WTC11 (cell line): ENCODE measurements at regions not wholly inside any gene's neighbourhood (a gene's known extent, or its start where the extent isn't known, plus 50 kb on each side); places are given as distances from the start of the nearest gene placed in this dataset.

Experiments
- CTCF ChIP-seq: fragments of 200-600 bp; IDR thresholded peaks from 2 replicates; pipeline ENCODE4 v1.8.0; 2022; ENCODE audit warnings: antibody characterized with exemption
- EMX1 ChIP-seq: fragments of 250-450 bp; sonication (Bioruptor Pico); IDR thresholded peaks from 2 replicates; pipeline ENCODE4 v1.8.0; 2021; ENCODE audit warnings: mild to moderate bottlenecking
- ESRRA ChIP-seq: sonication (generic); formaldehyde crosslinking; IDR thresholded peaks from 2 replicates; pipeline ENCODE4 v1.8.1; 2022; ENCODE audit warnings: mild to moderate bottlenecking, missing genetic modification reagents, borderline replicate concordance
- IRF2 ChIP-seq: sonication (generic); formaldehyde crosslinking; IDR thresholded peaks from 2 replicates; pipeline ENCODE4 v1.8.0; 2022; ENCODE audit warnings: low read depth, missing genetic modification reagents, borderline replicate concordance
- JAZF1 ChIP-seq: fragments of 250-450 bp; sonication (Bioruptor Pico); IDR thresholded peaks from 2 replicates; pipeline ENCODE4 v1.9.0; 2021; ENCODE audit warnings: moderate library complexity, mild to moderate bottlenecking, inconsistent platforms
- KAT7 ChIP-seq: sonication (generic); formaldehyde crosslinking; IDR thresholded peaks from 2 replicates; pipeline ENCODE4 v1.8.1; 2023; ENCODE audit warnings: missing genetic modification reagents, mild to moderate bottlenecking, borderline replicate concordance
- MXD4 ChIP-seq: fragments of 250-450 bp; sonication (Bioruptor Pico); IDR thresholded peaks from 2 replicates; pipeline ENCODE4 v1.8.0; 2021; ENCODE audit warnings: mild to moderate bottlenecking, moderate library complexity, borderline replicate concordance
- STAT6 ChIP-seq: sonication (generic); formaldehyde crosslinking; conservative IDR thresholded peaks from 2 replicates; pipeline ENCODE4 v1.8.1; 2023; ENCODE audit warnings: mild to moderate bottlenecking, low read depth, missing genetic modification reagents, moderate library complexity
- USF2 ChIP-seq: sonication (generic); formaldehyde crosslinking; IDR thresholded peaks from 2 replicates; pipeline ENCODE4 v1.8.1; 2023; ENCODE audit warnings: mild to moderate bottlenecking, missing genetic modification reagents, moderate library complexity

- no peak for TF ChIP-seq CTCF
- TF ChIP-seq ESRRA (CRISPR knock-in tag) = no peak
- no peak for TF ChIP-seq IRF2
- no peak for TF ChIP-seq USF2 (CRISPR knock-in tag)
- no peak for TF ChIP-seq MXD4
- TF ChIP-seq EMX1 (CRISPR knock-in tag) = no peak
- TF ChIP-seq JAZF1 = no peak
- TF ChIP-seq STAT6 (CRISPR knock-in tag) = no peak
- TF ChIP-seq KAT7 = no peak
Measured at GRCh38 chr20:59530782-59531181, 73.6 kb upstream of the PHACTR3 start.
